ENCODE measurements at regions not wholly inside any gene's neighbourhood (a gene's known extent, or its start where the extent isn't known, plus 50 kb on each side); places are given as distances from the start of the nearest gene placed in this dataset.

GRCh38 chr15:24607636-24608035, 67.9 kb upstream of the NPAP1 start:
- Histone ChIP-seq H3K4me1 (no peaks in the 10 kb centered on the region), H3K9me3 (no peaks in the 10 kb centered on the region; the same call in 2 of the 3 replicates), H3K4me2 (no peak overlapping the region), H3K4me3 (no peak overlapping the region), H3K27ac (no peak overlapping the region)
- POLR2A ChIA-PET: no interaction called here
- CTCF ChIA-PET: no interaction called here
- DNase-seq (ENCODE audit: low read depth in 1 of 2, low spot score in 1 of 2) (no peak), FAIRE-seq (no peak), ATAC-seq (no peak)
- TF ChIP-seq RAD21 (conservative IDR thresholded peaks at IDR 0.05 in 1 of 2, IDR thresholded peaks at IDR 0.05 in 1 of 2): no peak
- TF ChIP-seq PHF8 (IDR thresholded peaks at IDR 0.05; ENCODE audit: borderline replicate concordance, low read depth): no peak
- no peak for TF ChIP-seq BCL3 (IDR thresholded peaks at IDR 0.05)
- TF ChIP-seq SREBF2 (IDR thresholded peaks at IDR 0.05): no peak
- TF ChIP-seq MAFK (IDR thresholded peaks at IDR 0.05; ENCODE audit: partially characterized antibody): no peak
- TF ChIP-seq ZSCAN20 (CRISPR knock-in tag; IDR thresholded peaks at IDR 0.05): no peak
- TF ChIP-seq RARB (CRISPR knock-in tag; IDR thresholded peaks at IDR 0.05): no peak
- no peak for TF ChIP-seq TFCP2L1 (CRISPR knock-in tag; IDR thresholded peaks at IDR 0.05)
- no peak for TF ChIP-seq ESRRA (IDR thresholded peaks at IDR 0.05; ENCODE audit: borderline replicate concordance, low read length)
- TF ChIP-seq TP53 (CRISPR knock-in tag; IDR thresholded peaks at IDR 0.05): no peak
- TF ChIP-seq E2F6 (IDR thresholded peaks at IDR 0.05; ENCODE audit: borderline replicate concordance, low read depth): no peak
- no peak for TF ChIP-seq POLR2A (IDR thresholded peaks at IDR 0.05; ENCODE audit: low read length)
- no peak for TF ChIP-seq CHD4 (IDR thresholded peaks at IDR 0.05; ENCODE audit: borderline replicate concordance)
- 3% methylated on average over 4 of the region's 4 CpGs for WGBS (ENCODE audit: missing lambda C conversion rate)

DNA sequence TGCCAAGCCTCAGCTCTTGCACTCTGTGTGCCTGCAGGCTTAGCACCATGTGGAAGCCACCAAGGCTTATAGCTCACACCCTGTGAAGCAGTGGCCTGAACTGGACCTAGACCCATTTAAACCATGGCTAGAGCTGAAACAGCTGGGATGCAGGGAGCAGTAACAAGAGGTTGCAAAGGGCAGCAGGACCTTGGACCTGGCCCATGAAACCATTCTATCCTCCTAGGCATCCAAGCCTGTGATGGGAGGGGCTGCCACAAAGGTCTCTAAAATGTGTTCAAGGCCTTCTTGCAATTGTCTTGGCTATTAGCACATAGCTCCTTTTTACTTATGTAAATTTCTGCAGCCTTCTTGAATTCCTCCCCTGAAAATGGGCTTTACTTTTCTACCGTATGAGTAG, 57.9 kb upstream of the NPAP1 start:
- H3K27ac ChIP-seq: no peak overlapping the region
- ChIA-PET POLR2A (no interaction called here), CTCF (interaction anchor here (1.1 to 2.0 kb wide), 2 partner anchors 9 to 12 kb away, joined by 3 to 7 read pairs; no protein-coding TSS in a partner anchor)
- H3K9me3 ChIP-seq: peaks cover 7% of the 10 kb centered on the region; the same call in 2 of the 3 replicates
- no peak overlapping the region for H3K4me2 ChIP-seq
- no peak overlapping the region for H3K4me3 ChIP-seq
- FAIRE-seq (no peak), DNase-seq (ENCODE audit: low read depth in 1 of 2, low spot score in 1 of 2) (no peak), ATAC-seq (no peak)
- TF ChIP-seq POLR2AphosphoS2 (conservative IDR thresholded peaks at IDR 0.05; ENCODE audit: low read length) (no peak), RFX5 (IDR thresholded peaks at IDR 0.05) (no peak), CHD2 (IDR thresholded peaks at IDR 0.05; ENCODE audit: low read length, partially characterized antibody) (no peak), ZFP36 (IDR thresholded peaks at IDR 0.05; ENCODE audit: borderline replicate concordance, partially characterized antibody) (peak; percentile 73)
- TF ChIP-seq, protein P1, sequence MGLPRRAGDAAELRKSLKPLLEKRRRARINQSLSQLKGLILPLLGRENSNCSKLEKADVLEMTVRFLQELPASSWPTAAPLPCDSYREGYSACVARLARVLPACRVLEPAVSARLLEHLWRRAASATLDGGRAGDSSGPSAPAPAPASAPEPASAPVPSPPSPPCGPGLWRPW (IDR thresholded peaks at IDR 0.05): no peak
- WGBS (ENCODE audit: missing lambda C conversion rate): 64% methylated on average over 1 of the region's 1 CpG
- H3K4me1 ChIP-seq: no peaks in the 10 kb centered on the region

DNA sequence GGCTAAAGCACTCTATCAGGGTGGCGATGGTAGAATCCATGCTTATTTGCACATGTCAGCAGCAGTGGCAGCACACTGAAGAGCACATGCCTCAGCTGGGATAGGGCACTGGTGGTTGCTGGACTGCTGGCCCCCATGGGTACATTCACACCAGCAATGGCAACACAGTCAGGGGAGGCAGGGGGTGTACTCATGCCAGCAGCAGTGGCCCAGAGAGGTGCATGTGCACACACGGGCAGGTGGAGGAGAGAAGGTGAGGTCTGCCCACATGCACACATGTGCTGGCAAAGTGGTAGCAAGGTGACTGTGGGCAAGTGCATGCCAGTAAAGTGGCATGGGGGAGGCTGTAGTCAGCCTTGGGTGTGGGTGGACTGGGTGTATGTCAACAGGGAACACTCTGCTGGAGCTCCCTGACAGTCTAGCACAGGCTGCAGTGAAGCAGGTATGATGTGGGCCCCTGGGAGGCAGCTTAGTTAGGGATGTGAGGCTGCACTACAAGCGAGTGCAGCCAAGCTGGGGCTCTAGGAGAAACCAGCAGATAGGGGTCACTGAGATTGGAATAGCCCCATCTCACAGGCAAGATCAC, 53.9 kb upstream of the NPAP1 start:
- DNase-seq (ENCODE audit: low read depth in 1 of 2, low spot score in 1 of 2) (no peak), ATAC-seq (no peak), FAIRE-seq (no peak)
- Histone ChIP-seq H3K9me3 (peaks cover 7% of the 10 kb centered on the region; the same call in 2 of the 3 replicates), H3K27ac (no peak overlapping the region), H3K4me2 (no peak overlapping the region), H3K4me1 (no peaks in the 10 kb centered on the region), H3K4me3 (no peak overlapping the region)
- WGBS (ENCODE audit: missing lambda C conversion rate): 0% methylated on average over 3 of the region's 3 CpGs
- ChIA-PET CTCF (no interaction called here), POLR2A (no interaction called here)
- TF ChIP-seq ESRRA (IDR thresholded peaks at IDR 0.05; ENCODE audit: borderline replicate concordance, low read length) (no peak), JUNB (IDR thresholded peaks at IDR 0.05) (no peak), GATA3 (IDR thresholded peaks at IDR 0.05; ENCODE audit: borderline replicate concordance) (no peak), ZC3H11A (IDR thresholded peaks at IDR 0.05) (no peak), MAX (IDR thresholded peaks at IDR 0.05) (no peak), CTCF (IDR thresholded peaks at IDR 0.05) (no peak), E2F6 (IDR thresholded peaks at IDR 0.05; ENCODE audit: borderline replicate concordance, low read depth) (no peak), RFX5 (IDR thresholded peaks at IDR 0.05) (no peak), SREBF2 (IDR thresholded peaks at IDR 0.05) (no peak), HDAC2 (IDR thresholded peaks at IDR 0.05) (no peak), KDM5A (IDR thresholded peaks at IDR 0.05) (no peak), EP300 (IDR thresholded peaks at IDR 0.05) (no peak), HOXA7 (CRISPR knock-in tag; IDR thresholded peaks at IDR 0.05) (no peak), ZNF302 (CRISPR knock-in tag; IDR thresholded peaks at IDR 0.05) (no peak), CBX2 (IDR thresholded peaks at IDR 0.05; ENCODE audit: borderline replicate concordance, low read depth) (no peak)
- TF ChIP-seq, protein P2, sequence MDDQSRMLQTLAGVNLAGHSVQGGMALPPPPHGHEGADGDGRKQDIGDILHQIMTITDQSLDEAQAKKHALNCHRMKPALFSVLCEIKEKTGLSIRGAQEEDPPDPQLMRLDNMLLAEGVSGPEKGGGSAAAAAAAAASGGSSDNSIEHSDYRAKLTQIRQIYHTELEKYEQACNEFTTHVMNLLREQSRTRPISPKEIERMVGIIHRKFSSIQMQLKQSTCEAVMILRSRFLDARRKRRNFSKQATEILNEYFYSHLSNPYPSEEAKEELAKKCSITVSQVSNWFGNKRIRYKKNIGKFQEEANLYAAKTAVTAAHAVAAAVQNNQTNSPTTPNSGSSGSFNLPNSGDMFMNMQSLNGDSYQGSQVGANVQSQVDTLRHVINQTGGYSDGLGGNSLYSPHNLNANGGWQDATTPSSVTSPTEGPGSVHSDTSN (IDR thresholded peaks at IDR 0.05): no peak
